Esophagus (tissue), 2 donors: ENCODE measurements at regions not wholly inside any gene's neighbourhood (a gene's known extent, or its start where the extent isn't known, plus 50 kb on each side); places are given as distances from the start of the nearest gene placed in this dataset.

Experiments used
- H3K27ac ChIP-seq, 2 donors: one replicate each; pipeline ENCODE4 v1.5.1; 2013; ENCODE audit warnings: low read depth in 2 of 2, mild to moderate bottlenecking in 2 of 2, inconsistent platforms in 1 of 2, low read length in 1 of 2, moderate library complexity in 1 of 2
- H3K27me3 ChIP-seq, 2 donors: one replicate each; pipeline ENCODE4 v1.6.1; 2013; ENCODE audit warnings: low read length in 2 of 2, control low read depth in 1 of 2, mild to moderate bottlenecking in 1 of 2; ENCODE audit not compliant: insufficient read depth in 2 of 2, control insufficient read depth in 1 of 2
- H3K36me3 ChIP-seq, 2 donors: one replicate each; pipeline ENCODE4 v1.6.1; 2013; ENCODE audit warnings: low read length in 1 of 2; ENCODE audit not compliant: control insufficient read depth in 2 of 2, insufficient read depth in 2 of 2
- H3K4me1 ChIP-seq, 2 donors: one replicate each; pipeline ENCODE4 v1.6.1; 2013; ENCODE audit warnings: low read length in 1 of 2; ENCODE audit not compliant: control insufficient read depth in 2 of 2, insufficient read depth in 2 of 2
- H3K4me3 ChIP-seq, 2 donors: one replicate each; pipeline ENCODE4 v1.5.1; 2013; ENCODE audit warnings: low read length in 2 of 2, mild to moderate bottlenecking in 2 of 2, low read depth in 1 of 2, moderate library complexity in 1 of 2
- H3K9me3 ChIP-seq, 2 donors: one replicate each; pipeline ENCODE4 v1.6.1; 2013; ENCODE audit warnings: mild to moderate bottlenecking in 2 of 2, low read depth in 1 of 2, low read length in 1 of 2, moderate library complexity in 1 of 2; ENCODE audit not compliant: control insufficient read depth in 2 of 2, insufficient read depth in 1 of 2
- whole genome bisulfite sequencing, 2 donors: extraction: QIAGEN DNeasy Blood & Tissue Kit; methylation state at CpG; one replicate each; pipeline ENCODE4 v1.1.7; 2013; 5-methylcytosine and 5-hydroxymethylcytosine counted together
- donor health status: healthy with polysubstance abuse.
- donor health status: Bipolar disorder and iron deficiency.

GRCh38 chr6:147708170-147708569, 199.7 kb downstream of the SAMD5 start:
- no peaks in the 10 kb centered on the region for H3K36me3 ChIP-seq
- WGBS, 2 donors = 93 to 95% methylated on average over 3 of the region's 3 CpGs
- H3K27ac ChIP-seq = no peak overlapping the region
- H3K4me1 ChIP-seq = no peaks in the 10 kb centered on the region
- H3K9me3 ChIP-seq = no peaks in the 10 kb centered on the region
- no peak overlapping the region for H3K4me3 ChIP-seq
- no peaks in the 10 kb centered on the region for H3K27me3 ChIP-seq

- WGBS, 2 donors = 76 to 83% methylated on average over 6 of the region's 6 CpGs
- H3K27ac ChIP-seq = no peak overlapping the region
- no peaks in the 10 kb centered on the region for H3K36me3 ChIP-seq
- H3K9me3 ChIP-seq = no peaks in the 10 kb centered on the region
- no peak overlapping the region for H3K4me3 ChIP-seq
- H3K4me1 ChIP-seq = no peaks in the 10 kb centered on the region
- no peaks in the 10 kb centered on the region for H3K27me3 ChIP-seq
These were observed 201.1 kb downstream of the SAMD5 start for GRCh38 chr6:147709396-147710272.

DNA sequence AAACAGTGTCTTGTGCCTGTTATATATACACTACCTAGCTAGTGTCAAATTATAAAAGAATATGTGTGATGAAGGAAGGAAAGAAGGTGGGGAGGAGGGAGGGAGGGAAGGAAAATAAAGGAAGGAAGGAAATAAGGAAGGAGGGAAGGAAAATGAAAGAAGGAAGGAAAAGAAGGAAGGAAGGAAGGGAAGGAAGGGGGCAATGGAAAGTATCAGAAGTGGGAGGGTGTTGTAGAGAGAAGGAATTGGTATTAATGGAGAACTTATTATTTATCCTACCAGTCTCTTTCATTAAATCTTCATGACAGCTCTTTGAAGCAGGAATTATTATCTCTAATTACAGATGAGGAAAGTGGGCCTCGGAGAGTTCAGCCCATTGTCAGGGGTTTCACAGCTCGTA, 202.4 kb downstream of the SAMD5 start:
- Histone ChIP-seq H3K4me1 (no peaks in the 10 kb centered on the region), H3K4me3 (no peak overlapping the region), H3K9me3 (peaks cover 0 to under 1% of the 10 kb centered on the region in 2 donors), H3K27ac (no peak overlapping the region), H3K27me3 (no peaks in the 10 kb centered on the region), H3K36me3 (no peaks in the 10 kb centered on the region)
- WGBS, 2 donors = 90 to 96% methylated on average over 2 of the region's 2 CpGs

GRCh38 chr6:147711476-147711875, 203.0 kb downstream of the SAMD5 start:
- H3K27me3 ChIP-seq = no peaks in the 10 kb centered on the region
- 68 to 71% methylated on average over 4 of the region's 4 CpGs for WGBS, 2 donors
- H3K36me3 ChIP-seq = no peaks in the 10 kb centered on the region
- no peak overlapping the region for H3K27ac ChIP-seq
- H3K4me1 ChIP-seq = no peaks in the 10 kb centered on the region
- no peak overlapping the region for H3K4me3 ChIP-seq
- H3K9me3 ChIP-seq = peaks cover 0 to 3% of the 10 kb centered on the region in 2 donors

GRCh38 chr6:147712841-147713240, 204.4 kb downstream of the SAMD5 start:
- H3K36me3 ChIP-seq = no peaks in the 10 kb centered on the region
- H3K9me3 ChIP-seq = peaks cover 0 to 3% of the 10 kb centered on the region in 2 donors
- no peaks in the 10 kb centered on the region for H3K27me3 ChIP-seq
- 74 to 76% methylated on average over 2 of the region's 2 CpGs for WGBS, 2 donors
- H3K27ac ChIP-seq = no peak overlapping the region
- H3K4me3 ChIP-seq = no peak overlapping the region
- no peaks in the 10 kb centered on the region for H3K4me1 ChIP-seq

GRCh38 chr6:147715035-147715434, 206.5 kb downstream of the SAMD5 start:
- WGBS, 2 donors = 81 to 87% methylated on average over 5 of the region's 5 CpGs
- no peak overlapping the region for H3K4me3 ChIP-seq
- no peaks in the 10 kb centered on the region for H3K27me3 ChIP-seq
- no peaks in the 10 kb centered on the region for H3K4me1 ChIP-seq
- H3K36me3 ChIP-seq = no peaks in the 10 kb centered on the region
- H3K9me3 ChIP-seq = peaks cover 0 to 3% of the 10 kb centered on the region in 2 donors
- H3K27ac ChIP-seq = no peak overlapping the region

DNA sequence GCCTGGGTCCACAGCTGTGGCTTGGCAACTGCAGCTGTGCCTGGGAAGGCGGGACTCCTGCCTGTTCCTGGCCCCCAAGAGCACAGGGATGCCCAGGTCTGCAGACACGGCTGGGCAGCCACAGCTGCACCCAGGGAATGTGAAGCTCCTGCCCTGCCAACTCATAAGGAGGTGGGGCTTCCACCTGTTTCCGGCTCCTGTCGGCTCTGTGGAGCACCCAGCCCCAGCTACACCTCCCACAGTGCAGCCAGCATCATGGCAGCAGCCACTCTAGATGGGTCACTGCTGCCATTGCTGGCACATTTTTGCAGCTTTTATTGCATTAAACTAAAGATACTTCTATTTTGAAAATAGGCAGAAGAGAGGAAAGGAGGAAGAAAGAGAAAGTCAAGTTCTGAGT, 207.9 kb downstream of the SAMD5 start:
- H3K4me1 ChIP-seq = no peaks in the 10 kb centered on the region
- H3K9me3 ChIP-seq = peaks cover 0 to 3% of the 10 kb centered on the region in 2 donors
- no peaks in the 10 kb centered on the region for H3K27me3 ChIP-seq
- WGBS, 2 donors = 72 to 79% methylated on average over 4 of the region's 4 CpGs
- no peak overlapping the region for H3K4me3 ChIP-seq
- no peak overlapping the region for H3K27ac ChIP-seq
- no peaks in the 10 kb centered on the region for H3K36me3 ChIP-seq

DNA sequence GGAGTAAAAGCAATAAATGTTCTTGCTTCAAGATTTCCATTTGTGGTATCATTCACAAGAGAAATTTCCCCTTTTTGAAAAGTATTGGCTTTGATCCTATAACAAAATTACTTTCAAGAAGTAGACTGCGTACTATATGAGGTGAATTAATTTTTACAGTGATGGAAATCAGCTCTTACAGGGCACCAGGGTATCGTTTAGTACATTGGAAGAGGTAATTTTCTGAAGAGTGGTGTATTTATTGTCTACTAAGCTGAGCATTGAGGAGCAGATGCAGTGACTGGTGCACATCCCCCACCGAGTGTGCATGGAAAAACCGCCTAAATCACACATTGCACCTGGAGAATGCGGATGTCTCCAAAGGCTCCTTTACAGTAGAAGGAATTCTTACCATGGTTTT, 209.5 kb downstream of the SAMD5 start:
- H3K27ac ChIP-seq = no peak overlapping the region
- H3K4me1 ChIP-seq = no peaks in the 10 kb centered on the region
- no peaks in the 10 kb centered on the region for H3K27me3 ChIP-seq
- H3K9me3 ChIP-seq = peaks cover 0 to 5% of the 10 kb centered on the region in 2 donors
- 74% methylated on average over 5 of the region's 5 CpGs for WGBS, 2 donors
- H3K36me3 ChIP-seq = no peaks in the 10 kb centered on the region
- H3K4me3 ChIP-seq = no peak overlapping the region

GRCh38 chr6:147722158-147722557, 213.7 kb downstream of the SAMD5 start:
- Histone ChIP-seq H3K4me3 (no peak overlapping the region), H3K27ac (no peak overlapping the region), H3K9me3 (peaks cover 0 to 3% of the 10 kb centered on the region in 2 donors), H3K36me3 (no peaks in the 10 kb centered on the region), H3K4me1 (no peaks in the 10 kb centered on the region), H3K27me3 (no peaks in the 10 kb centered on the region)
- WGBS, 2 donors = 84 to 91% methylated on average over 4 of the region's 4 CpGs

GRCh38 chr6:147724454-147724853, 216.0 kb downstream of the SAMD5 start:
- no peak overlapping the region for H3K4me3 ChIP-seq
- WGBS, 2 donors = 89 to 95% methylated on average over 2 of the region's 2 CpGs
- no peaks in the 10 kb centered on the region for H3K36me3 ChIP-seq
- peaks cover 0 to 3% of the 10 kb centered on the region in 2 donors for H3K9me3 ChIP-seq
- H3K27ac ChIP-seq = no peak overlapping the region
- no peaks in the 10 kb centered on the region for H3K27me3 ChIP-seq
- H3K4me1 ChIP-seq = no peaks in the 10 kb centered on the region
